IMR-90 (cell line): ENCODE measurements at regions not wholly inside any gene's neighbourhood (a gene's known extent, or its start where the extent isn't known, plus 50 kb on each side); places are given as distances from the start of the nearest gene placed in this dataset.

Experiments
- ATAC-seq: fragments of 200-7000 bp; cut with Tn5 transposase; 2 replicates; pipeline ENCODE4 v1.9.1; 2020; ENCODE audit warnings: low read depth, mild to moderate bottlenecking, moderate library complexity
- BruUV-seq: library from RNA; stranded (reverse); fragments of 400-500 nt; replicated peaks from 2 replicates; lab custom pipeline; 2021; lab: Mats Ljungman, UMichigan
- CTCF ChIA-PET: fragments of 300-600 bp; formaldehyde crosslinking; extraction: SDS; loops from one replicate; lab custom pipeline; 2021; ENCODE audit warnings: antibody characterized with exemption; lab: Yijun Ruan, JAX
- POLR2A ChIA-PET: fragments of 300-600 bp; sonication (Branson Sonifier 250); formaldehyde crosslinking; loops from one replicate; lab custom pipeline; 2022; ENCODE audit warnings: antibody characterized with exemption; ENCODE audit not compliant: unreplicated experiment; lab: Charles Lee
- DNase-seq: peaks from one replicate; pipeline ENCODE4 v3.0.0; 2013
- H2AFZ ChIP-seq: replicated peaks from 2 replicates; pipeline ENCODE3; 2013; ENCODE audit warnings: low read length, mild to moderate bottlenecking; ENCODE audit not compliant: poor library complexity
- H2AK5ac ChIP-seq: 2 replicates; pipeline ENCODE4 v1.6.1; 2013; ENCODE audit warnings: low read depth, low read length, inconsistent platforms
- H2AK9ac ChIP-seq: replicated peaks from 2 replicates; pipeline ENCODE3; 2013; ENCODE audit warnings: mild to moderate bottlenecking, low read depth, low read length, moderate library complexity; ENCODE audit not compliant: poor library complexity
- H2BK120ac ChIP-seq: 2 replicates; pipeline ENCODE4 v1.6.1; 2013; ENCODE audit warnings: low read depth, low read length, inconsistent platforms
- H2BK15ac ChIP-seq: 3 replicates; pipeline ENCODE4 v1.6.1; 2013; ENCODE audit warnings: low read depth, low read length, inconsistent platforms
- H2BK20ac ChIP-seq: 2 replicates; pipeline ENCODE4 v1.6.1; 2013; ENCODE audit warnings: low read depth, mild to moderate bottlenecking, inconsistent platforms, low read length, moderate library complexity
- H2BK5ac ChIP-seq: 2 replicates; pipeline ENCODE4 v1.6.1; 2013; ENCODE audit warnings: mild to moderate bottlenecking, low read depth, low read length, inconsistent platforms; ENCODE audit not compliant: poor library complexity, severe bottlenecking
- H3K14ac ChIP-seq: replicated peaks from 2 replicates; pipeline ENCODE4 v1.6.1; 2013; ENCODE audit warnings: low read depth, low read length, inconsistent platforms
- H3K18ac ChIP-seq: 2 replicates; pipeline ENCODE4 v1.6.1; 2013; ENCODE audit warnings: low read depth, low read length, control low read depth
- H3K23ac ChIP-seq: 2 replicates; pipeline ENCODE4 v1.6.1; 2013; ENCODE audit warnings: low read depth, low read length, inconsistent platforms
- H3K27ac ChIP-seq: 2 replicates; pipeline ENCODE4 v1.5.1; 2013; ENCODE audit warnings: mild to moderate bottlenecking, control low read depth, low read length; ENCODE audit not compliant: insufficient read depth
- H3K27me3 ChIP-seq: 2 replicates; pipeline ENCODE4 v1.6.1; 2013; ENCODE audit warnings: low read length; ENCODE audit not compliant: control insufficient read depth, insufficient read depth
- H3K36me3 ChIP-seq: 2 replicates; pipeline ENCODE4 v1.6.1; 2013; ENCODE audit warnings: low read length, mixed read lengths; ENCODE audit not compliant: control insufficient read depth, insufficient read depth
- H3K4ac ChIP-seq: 2 replicates; pipeline ENCODE4 v1.6.1; 2013; ENCODE audit warnings: low read depth, low read length, inconsistent platforms
- H3K4me1 ChIP-seq: 2 replicates; pipeline ENCODE4 v1.6.1; 2013; ENCODE audit warnings: low read length, mixed read lengths; ENCODE audit not compliant: control insufficient read depth, insufficient read depth
- H3K4me2 ChIP-seq: 2 replicates; pipeline ENCODE4 v1.6.1; 2013; ENCODE audit warnings: low read depth, mild to moderate bottlenecking, control low read depth, low read length, moderate library complexity
- H3K4me3 ChIP-seq: 2 replicates; pipeline ENCODE4 v1.5.1; 2013; ENCODE audit warnings: low read depth, mild to moderate bottlenecking, control low read depth, low read length, moderate library complexity; ENCODE audit not compliant: insufficient read depth
- H3K56ac ChIP-seq: 2 replicates; pipeline ENCODE4 v1.6.1; 2013; ENCODE audit warnings: low read length, inconsistent platforms; ENCODE audit not compliant: insufficient read depth; ENCODE audit errors: extremely low read depth
- H3K79me1 ChIP-seq, 2 experiments: 2 replicates each; pipeline ENCODE4 v1.6.1; 2013; ENCODE audit warnings: low read length in 2 of 2, inconsistent platforms in 1 of 2, low read depth in 1 of 2
- H3K9ac ChIP-seq: 2 replicates; pipeline ENCODE4 v1.6.1; 2013; ENCODE audit warnings: low read depth, low read length, control low read depth
- H3K9me1 ChIP-seq: 2 replicates; pipeline ENCODE4 v1.6.1; 2013; ENCODE audit warnings: low read length, inconsistent platforms; ENCODE audit not compliant: insufficient read depth
- H3K9me3 ChIP-seq: 2 replicates; pipeline ENCODE4 v1.6.1; 2013; ENCODE audit warnings: low read length; ENCODE audit not compliant: control insufficient read depth, insufficient read depth
- H4K20me1 ChIP-seq: 2 replicates; pipeline ENCODE4 v1.6.1; 2013; ENCODE audit warnings: low read length, inconsistent platforms; ENCODE audit not compliant: insufficient read depth
- H4K5ac ChIP-seq: 2 replicates; pipeline ENCODE4 v1.6.1; 2013; ENCODE audit warnings: mild to moderate bottlenecking, low read depth, low read length, control low read depth
- H4K8ac ChIP-seq, 2 experiments: 2 replicates each; pipeline ENCODE4 v1.6.1; 2013; ENCODE audit warnings: low read depth in 2 of 2, low read length in 2 of 2, control low read depth in 1 of 2, inconsistent platforms in 1 of 2
- H4K91ac ChIP-seq: 2 replicates; pipeline ENCODE4 v1.6.1; 2013; ENCODE audit warnings: low read depth, low read length, inconsistent platforms; ENCODE audit not compliant: insufficient read depth
- BHLHE40 ChIP-seq: fragments of 150-350 bp; IDR thresholded peaks from 2 replicates; pipeline ENCODE4 v1.6.1; 2016; ENCODE audit warnings: mild to moderate bottlenecking, low read depth, low read length
- MXI1 ChIP-seq: IDR thresholded peaks from 2 replicates; pipeline ENCODE4 v1.6.1; 2012; ENCODE audit warnings: low read depth, mild to moderate bottlenecking, low read length, moderate library complexity, borderline replicate concordance
- RCOR1 ChIP-seq: IDR thresholded peaks from 2 replicates; pipeline ENCODE4 v1.6.1; 2012; ENCODE audit warnings: mild to moderate bottlenecking, low read length, improper control_type of control experiment; ENCODE audit not compliant: insufficient replicate concordance
- WGBS, 2 experiments: methylation state at CpG; one replicate each; pipeline versions ENCODE4 v1.1.5 to v1.1.7; 2013; ENCODE audit warnings: missing lambda C conversion rate in 2 of 2; ENCODE audit not compliant: insufficient read length in 1 of 2; ENCODE audit errors: extremely low coverage in 2 of 2; 5-methylcytosine and 5-hydroxymethylcytosine counted together
- dilution Hi-C: fragments of 300-500 bp; cut with HindIII; formaldehyde crosslinking; loops from one replicate; pipeline ENCODE4 v1.14.3; 2018; ENCODE audit warnings: low sequenced_read_pairs; ENCODE audit not compliant: unreplicated experiment
- in situ Hi-C: fragments of 300-500 bp; cut with MboI; formaldehyde crosslinking; loops from 3 replicates; pipeline ENCODE4 v1.14.3; 2019; ENCODE audit warnings: low sequenced_read_pairs, inconsistent platforms, mixed read lengths
- intact Hi-C: fragments of 100-400 bp; cut with micrococcal nuclease; formaldehyde crosslinking; loops from 2 replicates; pipeline ENCODE4 v1.10.0; 2022
- TF ChIP-seq, protein P1 (sequence below): fragments of 150-350 bp; IDR thresholded peaks from 2 replicates; pipeline ENCODE4 v1.6.1; 2016; ENCODE audit warnings: low read depth, mild to moderate bottlenecking, low read length, moderate library complexity, borderline replicate concordance

DNA sequence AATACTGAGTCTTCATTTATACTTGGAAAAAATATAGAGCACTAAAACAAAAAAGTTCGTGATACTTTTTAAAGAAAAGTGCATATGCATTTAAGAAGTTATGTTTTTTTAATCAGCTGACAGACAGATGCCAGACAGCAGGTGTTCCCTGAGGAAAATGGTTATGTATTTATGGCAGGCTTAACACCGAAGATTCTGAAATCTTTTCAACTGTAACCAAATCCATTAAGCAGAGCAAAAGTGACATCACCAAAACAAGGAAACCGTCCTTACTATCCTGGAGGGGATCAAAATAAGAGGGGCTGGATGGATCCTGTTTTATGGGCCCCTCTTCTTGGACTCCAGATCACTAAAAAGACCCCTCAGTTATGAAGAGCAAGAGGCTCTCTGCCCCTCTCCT lies 404.9 kb upstream of the ADAMTS16 start:
- no peak for TF ChIP-seq RCOR1
- TF ChIP-seq, protein P1, sequence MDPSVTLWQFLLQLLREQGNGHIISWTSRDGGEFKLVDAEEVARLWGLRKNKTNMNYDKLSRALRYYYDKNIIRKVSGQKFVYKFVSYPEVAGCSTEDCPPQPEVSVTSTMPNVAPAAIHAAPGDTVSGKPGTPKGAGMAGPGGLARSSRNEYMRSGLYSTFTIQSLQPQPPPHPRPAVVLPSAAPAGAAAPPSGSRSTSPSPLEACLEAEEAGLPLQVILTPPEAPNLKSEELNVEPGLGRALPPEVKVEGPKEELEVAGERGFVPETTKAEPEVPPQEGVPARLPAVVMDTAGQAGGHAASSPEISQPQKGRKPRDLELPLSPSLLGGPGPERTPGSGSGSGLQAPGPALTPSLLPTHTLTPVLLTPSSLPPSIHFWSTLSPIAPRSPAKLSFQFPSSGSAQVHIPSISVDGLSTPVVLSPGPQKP = no peak
- no peak for TF ChIP-seq MXI1
- no peak for TF ChIP-seq BHLHE40
- Histone ChIP-seq H2BK5ac (no peak overlapping the region), H3K56ac (no peak overlapping the region), H4K5ac (no peak overlapping the region), H3K9me3 (peaks cover 19% of the 10 kb centered on the region), H2BK120ac (no peak overlapping the region), H2AK5ac (no peak overlapping the region), H2BK15ac (no peak overlapping the region), H3K9me1 (no peaks in the 10 kb centered on the region), H3K23ac (no peak overlapping the region), H3K36me3 (no peaks in the 10 kb centered on the region), H3K14ac (no peak overlapping the region), H3K18ac (no peak overlapping the region), H3K79me1 (no peaks in the 10 kb centered on the region), H3K4ac (no peak overlapping the region), H3K4me1 (no peaks in the 10 kb centered on the region), H3K27ac (no peak overlapping the region), H2AFZ (no peak overlapping the region), H2AK9ac (no peak overlapping the region), H3K4me3 (no peak overlapping the region), H3K9ac (no peak overlapping the region), H2BK20ac (no peak overlapping the region), H3K27me3 (no peaks in the 10 kb centered on the region), H4K91ac (no peak overlapping the region), H3K4me2 (no peak overlapping the region), H4K8ac (no peak overlapping the region), H4K20me1 (no peaks in the 10 kb centered on the region)
- CTCF ChIA-PET = no interaction called here
- dilution Hi-C loops = no loop called here
- in situ Hi-C loops = no loop called here
- POLR2A ChIA-PET = no interaction called here
- BruUV-seq = no TSS peak
- no peak for DNase-seq
- ATAC-seq = no peak
- no CpG with 5 or more reads among the region's 3 CpGs for WGBS, 2 experiments
- intact Hi-C loops = no loop called here
